IMR-90 (cell line): ENCODE measurements at regions not wholly inside any gene's neighbourhood (a gene's known extent, or its start where the extent isn't known, plus 50 kb on each side); places are given as distances from the start of the nearest gene placed in this dataset.

Experiments used
- ATAC-seq: fragments of 200-7000 bp; cut with Tn5 transposase; 2 replicates; pipeline ENCODE4 v1.9.1; 2020; ENCODE audit warnings: low read depth, mild to moderate bottlenecking, moderate library complexity
- BruUV-seq: library from RNA; stranded (reverse); fragments of 400-500 nt; replicated peaks from 2 replicates; lab custom pipeline; 2021; lab: Mats Ljungman, UMichigan
- CTCF ChIA-PET: fragments of 300-600 bp; formaldehyde crosslinking; extraction: SDS; loops from one replicate; lab custom pipeline; 2021; ENCODE audit warnings: antibody characterized with exemption; lab: Yijun Ruan, JAX
- POLR2A ChIA-PET: fragments of 300-600 bp; sonication (Branson Sonifier 250); formaldehyde crosslinking; loops from one replicate; lab custom pipeline; 2022; ENCODE audit warnings: antibody characterized with exemption; ENCODE audit not compliant: unreplicated experiment; lab: Charles Lee
- DNase-seq: peaks from one replicate; pipeline ENCODE4 v3.0.0; 2013
- H2AFZ ChIP-seq: replicated peaks from 2 replicates; pipeline ENCODE3; 2013; ENCODE audit warnings: low read length, mild to moderate bottlenecking; ENCODE audit not compliant: poor library complexity
- H2AK5ac ChIP-seq: 2 replicates; pipeline ENCODE4 v1.6.1; 2013; ENCODE audit warnings: low read depth, low read length, inconsistent platforms
- H2AK9ac ChIP-seq: replicated peaks from 2 replicates; pipeline ENCODE3; 2013; ENCODE audit warnings: mild to moderate bottlenecking, low read depth, low read length, moderate library complexity; ENCODE audit not compliant: poor library complexity
- H2BK120ac ChIP-seq: 2 replicates; pipeline ENCODE4 v1.6.1; 2013; ENCODE audit warnings: low read depth, low read length, inconsistent platforms
- H2BK15ac ChIP-seq: 3 replicates; pipeline ENCODE4 v1.6.1; 2013; ENCODE audit warnings: low read depth, low read length, inconsistent platforms
- H2BK20ac ChIP-seq: 2 replicates; pipeline ENCODE4 v1.6.1; 2013; ENCODE audit warnings: low read depth, mild to moderate bottlenecking, inconsistent platforms, low read length, moderate library complexity
- H2BK5ac ChIP-seq: 2 replicates; pipeline ENCODE4 v1.6.1; 2013; ENCODE audit warnings: mild to moderate bottlenecking, low read depth, low read length, inconsistent platforms; ENCODE audit not compliant: poor library complexity, severe bottlenecking
- H3K14ac ChIP-seq: replicated peaks from 2 replicates; pipeline ENCODE4 v1.6.1; 2013; ENCODE audit warnings: low read depth, low read length, inconsistent platforms
- H3K18ac ChIP-seq: 2 replicates; pipeline ENCODE4 v1.6.1; 2013; ENCODE audit warnings: low read depth, low read length, control low read depth
- H3K23ac ChIP-seq: 2 replicates; pipeline ENCODE4 v1.6.1; 2013; ENCODE audit warnings: low read depth, low read length, inconsistent platforms
- H3K27ac ChIP-seq: 2 replicates; pipeline ENCODE4 v1.5.1; 2013; ENCODE audit warnings: mild to moderate bottlenecking, control low read depth, low read length; ENCODE audit not compliant: insufficient read depth
- H3K27me3 ChIP-seq: 2 replicates; pipeline ENCODE4 v1.6.1; 2013; ENCODE audit warnings: low read length; ENCODE audit not compliant: control insufficient read depth, insufficient read depth
- H3K36me3 ChIP-seq: 2 replicates; pipeline ENCODE4 v1.6.1; 2013; ENCODE audit warnings: low read length, mixed read lengths; ENCODE audit not compliant: control insufficient read depth, insufficient read depth
- H3K4ac ChIP-seq: 2 replicates; pipeline ENCODE4 v1.6.1; 2013; ENCODE audit warnings: low read depth, low read length, inconsistent platforms
- H3K4me1 ChIP-seq: 2 replicates; pipeline ENCODE4 v1.6.1; 2013; ENCODE audit warnings: low read length, mixed read lengths; ENCODE audit not compliant: control insufficient read depth, insufficient read depth
- H3K4me2 ChIP-seq: 2 replicates; pipeline ENCODE4 v1.6.1; 2013; ENCODE audit warnings: low read depth, mild to moderate bottlenecking, control low read depth, low read length, moderate library complexity
- H3K4me3 ChIP-seq: 2 replicates; pipeline ENCODE4 v1.5.1; 2013; ENCODE audit warnings: low read depth, mild to moderate bottlenecking, control low read depth, low read length, moderate library complexity; ENCODE audit not compliant: insufficient read depth
- H3K56ac ChIP-seq: 2 replicates; pipeline ENCODE4 v1.6.1; 2013; ENCODE audit warnings: low read length, inconsistent platforms; ENCODE audit not compliant: insufficient read depth; ENCODE audit errors: extremely low read depth
- H3K79me1 ChIP-seq, 2 experiments: 2 replicates each; pipeline ENCODE4 v1.6.1; 2013; ENCODE audit warnings: low read length in 2 of 2, inconsistent platforms in 1 of 2, low read depth in 1 of 2
- H3K9ac ChIP-seq: 2 replicates; pipeline ENCODE4 v1.6.1; 2013; ENCODE audit warnings: low read depth, low read length, control low read depth
- H3K9me1 ChIP-seq: 2 replicates; pipeline ENCODE4 v1.6.1; 2013; ENCODE audit warnings: low read length, inconsistent platforms; ENCODE audit not compliant: insufficient read depth
- H3K9me3 ChIP-seq: 2 replicates; pipeline ENCODE4 v1.6.1; 2013; ENCODE audit warnings: low read length; ENCODE audit not compliant: control insufficient read depth, insufficient read depth
- H4K20me1 ChIP-seq: 2 replicates; pipeline ENCODE4 v1.6.1; 2013; ENCODE audit warnings: low read length, inconsistent platforms; ENCODE audit not compliant: insufficient read depth
- H4K5ac ChIP-seq: 2 replicates; pipeline ENCODE4 v1.6.1; 2013; ENCODE audit warnings: mild to moderate bottlenecking, low read depth, low read length, control low read depth
- H4K8ac ChIP-seq, 2 experiments: 2 replicates each; pipeline ENCODE4 v1.6.1; 2013; ENCODE audit warnings: low read depth in 2 of 2, low read length in 2 of 2, control low read depth in 1 of 2, inconsistent platforms in 1 of 2
- H4K91ac ChIP-seq: 2 replicates; pipeline ENCODE4 v1.6.1; 2013; ENCODE audit warnings: low read depth, low read length, inconsistent platforms; ENCODE audit not compliant: insufficient read depth
- BHLHE40 ChIP-seq: fragments of 150-350 bp; IDR thresholded peaks from 2 replicates; pipeline ENCODE4 v1.6.1; 2016; ENCODE audit warnings: mild to moderate bottlenecking, low read depth, low read length
- CHD1 ChIP-seq: IDR thresholded peaks from 2 replicates; pipeline ENCODE4 v1.6.1; 2012; ENCODE audit warnings: low read depth, low read length, improper control_type of control experiment
- FOS ChIP-seq: fragments of 150-350 bp; IDR thresholded peaks from 2 replicates; pipeline ENCODE4 v1.6.1; 2016; ENCODE audit warnings: low read depth, low read length
- MAZ ChIP-seq: IDR thresholded peaks from 2 replicates; pipeline ENCODE4 v1.6.1; 2012; ENCODE audit warnings: low read depth, mild to moderate bottlenecking, low read length, improper control_type of control experiment, moderate library complexity, borderline replicate concordance
- MXI1 ChIP-seq: IDR thresholded peaks from 2 replicates; pipeline ENCODE4 v1.6.1; 2012; ENCODE audit warnings: low read depth, mild to moderate bottlenecking, low read length, moderate library complexity, borderline replicate concordance
- RAD21 ChIP-seq: IDR thresholded peaks from 2 replicates; pipeline ENCODE4 v1.6.1; 2012; ENCODE audit warnings: low read length, improper control_type of control experiment
- RCOR1 ChIP-seq: IDR thresholded peaks from 2 replicates; pipeline ENCODE4 v1.6.1; 2012; ENCODE audit warnings: mild to moderate bottlenecking, low read length, improper control_type of control experiment; ENCODE audit not compliant: insufficient replicate concordance
- RFX5 ChIP-seq: IDR thresholded peaks from 2 replicates; pipeline ENCODE4 v1.8.0; 2012; ENCODE audit warnings: low read depth, mild to moderate bottlenecking, low read length, moderate library complexity
- SMC3 ChIP-seq: fragments of 150-350 bp; IDR thresholded peaks from 2 replicates; pipeline ENCODE4 v1.6.1; 2016; ENCODE audit warnings: low read depth, mild to moderate bottlenecking, antibody characterized with exemption, low read length, moderate library complexity
- WGBS, 2 experiments: methylation state at CpG; one replicate each; pipeline versions ENCODE4 v1.1.5 to v1.1.7; 2013; ENCODE audit warnings: missing lambda C conversion rate in 2 of 2; ENCODE audit not compliant: insufficient read length in 1 of 2; ENCODE audit errors: extremely low coverage in 2 of 2; 5-methylcytosine and 5-hydroxymethylcytosine counted together
- dilution Hi-C: fragments of 300-500 bp; cut with HindIII; formaldehyde crosslinking; loops from one replicate; pipeline ENCODE4 v1.14.3; 2018; ENCODE audit warnings: low sequenced_read_pairs; ENCODE audit not compliant: unreplicated experiment
- in situ Hi-C: fragments of 300-500 bp; cut with MboI; formaldehyde crosslinking; loops from 3 replicates; pipeline ENCODE4 v1.14.3; 2019; ENCODE audit warnings: low sequenced_read_pairs, inconsistent platforms, mixed read lengths
- intact Hi-C: fragments of 100-400 bp; cut with micrococcal nuclease; formaldehyde crosslinking; loops from 2 replicates; pipeline ENCODE4 v1.10.0; 2022
- TF ChIP-seq, protein P1 (sequence below): conservative IDR thresholded peaks from 2 replicates; pipeline ENCODE4 v1.5.1; 2012; ENCODE audit warnings: mild to moderate bottlenecking, low read depth, low read length, improper control_type of control experiment
- TF ChIP-seq, protein P2 (sequence below): fragments of 150-350 bp; IDR thresholded peaks from 2 replicates; pipeline ENCODE4 v1.6.1; 2016; ENCODE audit warnings: low read depth, mild to moderate bottlenecking, low read length, moderate library complexity, borderline replicate concordance
- TF ChIP-seq, protein P3 (sequence below): fragments of 150-350 bp; IDR thresholded peaks from 2 replicates; pipeline ENCODE4 v1.6.1; 2017; ENCODE audit warnings: mild to moderate bottlenecking, antibody characterized with exemption, low read length, low read depth

DNA sequence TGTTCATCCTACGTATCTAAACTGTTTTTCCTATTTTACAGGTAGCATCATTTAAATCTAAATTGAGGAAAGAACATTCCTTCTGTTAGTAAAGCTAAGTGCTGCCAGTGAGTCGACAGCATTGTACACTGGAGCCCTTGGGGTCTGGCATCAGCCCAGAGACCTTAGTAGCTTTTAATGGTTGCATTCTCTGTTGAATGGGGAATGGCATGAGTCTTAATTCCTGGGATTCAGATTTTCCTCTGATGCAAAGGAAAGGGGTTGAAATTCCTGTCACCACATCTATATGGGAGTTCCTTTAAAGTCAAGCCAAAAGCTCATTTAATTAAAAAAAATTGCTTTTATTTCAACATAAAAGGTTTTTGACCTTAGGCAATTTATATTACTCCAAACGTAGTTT is 148.4 kb upstream of the GBE1 start:
- Histone ChIP-seq H3K4me2 (no peak overlapping the region), H3K4me1 (no peaks in the 10 kb centered on the region), H4K20me1 (no peaks in the 10 kb centered on the region), H2BK5ac (no peak overlapping the region), H3K18ac (no peak overlapping the region), H3K56ac (no peak overlapping the region), H3K9me3 (no peaks in the 10 kb centered on the region), H3K9ac (no peak overlapping the region), H2AK9ac (no peak overlapping the region), H3K36me3 (no peaks in the 10 kb centered on the region), H2AK5ac (no peak overlapping the region), H3K27ac (no peak overlapping the region), H2BK20ac (no peak overlapping the region), H4K8ac (no peak overlapping the region), H2BK15ac (no peak overlapping the region), H4K91ac (no peak overlapping the region), H4K5ac (no peak overlapping the region), H3K4me3 (no peak overlapping the region), H3K79me1 (no peaks in the 10 kb centered on the region), H3K23ac (no peak overlapping the region), H3K27me3 (no peaks in the 10 kb centered on the region), H3K4ac (no peak overlapping the region), H3K9me1 (no peaks in the 10 kb centered on the region), H3K14ac (no peak overlapping the region), H2AFZ (no peak overlapping the region), H2BK120ac (no peak overlapping the region)
- ChIA-PET POLR2A (no interaction called here), CTCF (interaction anchor here (0.7 to 1.3 kb wide), 5 partner anchors 11 to 245 kb away, joined by 3 to 6 read pairs (median 3); no protein-coding TSS in a partner anchor)
- in situ Hi-C loops, result no loop called here
- intact Hi-C loops, result loop anchor here (1.0 to 10.0 kb wide), 4 partner anchors 223 to 419 kb away; no protein-coding TSS in a partner anchor
- no peak for DNase-seq
- TF ChIP-seq SMC3 (no peak), MAZ (no peak), MXI1 (no peak), RCOR1 (no peak), RAD21 (no peak), CHD1 (no peak), BHLHE40 (no peak), FOS (no peak), RFX5 (no peak)
- TF ChIP-seq, protein P1, sequence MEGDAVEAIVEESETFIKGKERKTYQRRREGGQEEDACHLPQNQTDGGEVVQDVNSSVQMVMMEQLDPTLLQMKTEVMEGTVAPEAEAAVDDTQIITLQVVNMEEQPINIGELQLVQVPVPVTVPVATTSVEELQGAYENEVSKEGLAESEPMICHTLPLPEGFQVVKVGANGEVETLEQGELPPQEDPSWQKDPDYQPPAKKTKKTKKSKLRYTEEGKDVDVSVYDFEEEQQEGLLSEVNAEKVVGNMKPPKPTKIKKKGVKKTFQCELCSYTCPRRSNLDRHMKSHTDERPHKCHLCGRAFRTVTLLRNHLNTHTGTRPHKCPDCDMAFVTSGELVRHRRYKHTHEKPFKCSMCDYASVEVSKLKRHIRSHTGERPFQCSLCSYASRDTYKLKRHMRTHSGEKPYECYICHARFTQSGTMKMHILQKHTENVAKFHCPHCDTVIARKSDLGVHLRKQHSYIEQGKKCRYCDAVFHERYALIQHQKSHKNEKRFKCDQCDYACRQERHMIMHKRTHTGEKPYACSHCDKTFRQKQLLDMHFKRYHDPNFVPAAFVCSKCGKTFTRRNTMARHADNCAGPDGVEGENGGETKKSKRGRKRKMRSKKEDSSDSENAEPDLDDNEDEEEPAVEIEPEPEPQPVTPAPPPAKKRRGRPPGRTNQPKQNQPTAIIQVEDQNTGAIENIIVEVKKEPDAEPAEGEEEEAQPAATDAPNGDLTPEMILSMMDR, result no peak
- TF ChIP-seq, protein P2, sequence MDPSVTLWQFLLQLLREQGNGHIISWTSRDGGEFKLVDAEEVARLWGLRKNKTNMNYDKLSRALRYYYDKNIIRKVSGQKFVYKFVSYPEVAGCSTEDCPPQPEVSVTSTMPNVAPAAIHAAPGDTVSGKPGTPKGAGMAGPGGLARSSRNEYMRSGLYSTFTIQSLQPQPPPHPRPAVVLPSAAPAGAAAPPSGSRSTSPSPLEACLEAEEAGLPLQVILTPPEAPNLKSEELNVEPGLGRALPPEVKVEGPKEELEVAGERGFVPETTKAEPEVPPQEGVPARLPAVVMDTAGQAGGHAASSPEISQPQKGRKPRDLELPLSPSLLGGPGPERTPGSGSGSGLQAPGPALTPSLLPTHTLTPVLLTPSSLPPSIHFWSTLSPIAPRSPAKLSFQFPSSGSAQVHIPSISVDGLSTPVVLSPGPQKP, result no peak
- TF ChIP-seq, protein P3, sequence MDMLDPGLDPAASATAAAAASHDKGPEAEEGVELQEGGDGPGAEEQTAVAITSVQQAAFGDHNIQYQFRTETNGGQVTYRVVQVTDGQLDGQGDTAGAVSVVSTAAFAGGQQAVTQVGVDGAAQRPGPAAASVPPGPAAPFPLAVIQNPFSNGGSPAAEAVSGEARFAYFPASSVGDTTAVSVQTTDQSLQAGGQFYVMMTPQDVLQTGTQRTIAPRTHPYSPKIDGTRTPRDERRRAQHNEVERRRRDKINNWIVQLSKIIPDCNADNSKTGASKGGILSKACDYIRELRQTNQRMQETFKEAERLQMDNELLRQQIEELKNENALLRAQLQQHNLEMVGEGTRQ, result no peak
- WGBS, 2 experiments, result no CpG with 5 or more reads among the region's 3 CpGs
- ATAC-seq, result no peak
- dilution Hi-C loops, result no loop called here
- no TSS peak for BruUV-seq
